HepG2 (cell line): ENCODE measurements at regions not wholly inside any gene's neighbourhood (a gene's known extent, or its start where the extent isn't known, plus 50 kb on each side); places are given as distances from the start of the nearest gene placed in this dataset.
"Not testable (repeated sequence)": the region's sequence is repeated elsewhere in the genome, so short reads cannot be mapped to it uniquely, and the experiment has no call there.

Experiments
- ATAC-seq: fragments of 200-7000 bp; cut with Tn5 transposase; 3 replicates; pipeline ENCODE4 v1.9.1; 2020; ENCODE audit warnings: mild to moderate bottlenecking, moderate library complexity
- BruUV-seq: library from RNA; stranded (reverse); fragments of 400-500 nt; replicated peaks from 2 replicates; lab custom pipeline; 2021; lab: Mats Ljungman, UMichigan
- CTCF ChIA-PET: fragments of 300-600 bp; formaldehyde crosslinking; extraction: SDS; loops from one replicate; lab custom pipeline; 2021; ENCODE audit warnings: low total read pairs, inconsistent platforms, low intra/inter-chr PET ratio; lab: Yijun Ruan, JAX
- POLR2A ChIA-PET: fragments of 350-600 bp; sonication (Branson Sonifier 250); formaldehyde crosslinking; loops from one replicate; lab custom pipeline; 2020; ENCODE audit warnings: antibody characterized with exemption, inconsistent platforms; lab: Yijun Ruan, JAX
- DNase-seq: peaks from one replicate; pipeline ENCODE4 v3.0.0-alpha.2; 2015; ENCODE audit warnings: low spot score
- FAIRE-seq: peaks from 3 replicates; lab custom pipeline; 2011; peaks lifted over from hg19 to GRCh38; lab: Jason Lieb, UNC
- H2AFZ ChIP-seq: one replicate; pipeline ENCODE4 v1.6.1; 2011; ENCODE audit warnings: low read length, inconsistent platforms
- H3K27ac ChIP-seq: fragments of 300-600 bp; 3 replicates; pipeline ENCODE4 v1.8.0; 2011; ENCODE audit warnings: mixed run types, mild to moderate bottlenecking, mixed read lengths, low read length, inconsistent platforms; ENCODE audit not compliant: insufficient read depth; ENCODE audit errors: extremely low read length
- H3K27me3 ChIP-seq, 2 experiments: fragments of 200-600 bp in 1 of 2; 2 replicates in 1 of 2; 3 replicates in 1 of 2; pipeline versions ENCODE4 v1.6.0 to v1.8.0; 2011; ENCODE audit warnings: low read length in 2 of 2, mild to moderate bottlenecking in 2 of 2, moderate library complexity in 2 of 2, inconsistent platforms in 1 of 2; ENCODE audit not compliant: insufficient read depth in 2 of 2, control insufficient read depth in 1 of 2
- H3K36me3 ChIP-seq, 2 experiments: fragments of 200-600 bp in 1 of 2; replicated peaks in 1 of 2; 2 replicates in 1 of 2; 3 replicates in 1 of 2; pipeline versions ENCODE4 v1.5.1 to v1.8.0; 2011; ENCODE audit warnings: low read length in 2 of 2, inconsistent platforms in 1 of 2; ENCODE audit not compliant: insufficient read depth in 2 of 2, control insufficient read depth in 1 of 2
- H3K4me1 ChIP-seq: 2 replicates; pipeline ENCODE4 v1.5.1; 2012; ENCODE audit warnings: low read length, inconsistent platforms; ENCODE audit not compliant: insufficient read depth
- H3K4me2 ChIP-seq: 2 replicates; pipeline ENCODE4 v1.6.0; 2011; ENCODE audit warnings: low read depth, low read length, inconsistent platforms
- H3K4me3 ChIP-seq, 3 experiments: fragments of 200-600 bp in 1 of 3; sonication (generic), shearing (Covaris generic) in 1 of 3; replicated peaks in 1 of 3; 2 replicates each; pipeline ENCODE4 v1.5.1; 2011 to 2016; ENCODE audit warnings: low read length in 3 of 3, inconsistent platforms in 2 of 3, low read depth in 2 of 3, mild to moderate bottlenecking in 2 of 3, control low read depth in 1 of 3, mixed read lengths in 1 of 3; ENCODE audit not compliant: insufficient read depth in 1 of 3
- H3K79me2 ChIP-seq: one replicate; pipeline ENCODE4 v1.6.1; 2011; ENCODE audit warnings: low read length, inconsistent platforms; ENCODE audit not compliant: insufficient read depth
- H3K9ac ChIP-seq: 2 replicates; pipeline ENCODE4 v1.6.0; 2011; ENCODE audit warnings: mild to moderate bottlenecking, low read depth, low read length, inconsistent platforms; ENCODE audit not compliant: insufficient read depth
- H3K9me3 ChIP-seq: 2 replicates; pipeline ENCODE4 v1.5.1; 2012; ENCODE audit warnings: mild to moderate bottlenecking, low read length
- H4K20me1 ChIP-seq: 2 replicates; pipeline ENCODE4 v1.6.0; 2011; ENCODE audit warnings: inconsistent platforms, mild to moderate bottlenecking, low read length, moderate library complexity; ENCODE audit not compliant: insufficient read depth
- ARHGAP35 ChIP-seq: sonication (generic); formaldehyde crosslinking; IDR thresholded peaks from 2 replicates; pipeline ENCODE4 v1.9.0; 2022; ENCODE audit warnings: mild to moderate bottlenecking, inconsistent platforms, moderate library complexity, missing genetic modification reagents, borderline replicate concordance
- ATF4 ChIP-seq, 2 experiments: fragments of 450-650 bp in 1 of 2; sonication (generic) in 1 of 2; formaldehyde crosslinking; IDR thresholded peaks; 2 replicates each; pipeline versions ENCODE4 v1.5.0 to v1.8.0; 2020 to 2022; ENCODE audit warnings: mild to moderate bottlenecking in 1 of 2, missing genetic modification reagents in 1 of 2
- KDM2A ChIP-seq: sonication (generic); formaldehyde crosslinking; IDR thresholded peaks from 2 replicates; pipeline ENCODE4 v1.4.0; 2020; ENCODE audit warnings: low read depth, missing genetic modification reagents, borderline replicate concordance
- ONECUT2 ChIP-seq: sonication (generic); formaldehyde crosslinking; IDR thresholded peaks from 2 replicates; pipeline ENCODE4 v1.4.0; 2020; ENCODE audit warnings: missing genetic modification reagents
- PAXIP1 ChIP-seq: sonication (generic); formaldehyde crosslinking; conservative IDR thresholded peaks from 2 replicates; pipeline ENCODE4 v1.4.0; 2020; ENCODE audit warnings: mild to moderate bottlenecking, missing genetic modification reagents, moderate library complexity
- RARA ChIP-seq: IDR thresholded peaks from 2 replicates; pipeline ENCODE4 v1.6.1; 2016; ENCODE audit warnings: missing genetic modification reagents, missing compliant biosample characterization
- RFX3 ChIP-seq: IDR thresholded peaks from 2 replicates; pipeline ENCODE4 v1.6.1; 2016; ENCODE audit warnings: missing biosample characterization, missing genetic modification reagents
- SALL1 ChIP-seq: sonication (generic); formaldehyde crosslinking; IDR thresholded peaks from 2 replicates; pipeline ENCODE4 v1.8.0; 2022; ENCODE audit warnings: mild to moderate bottlenecking, missing genetic modification reagents
- ZFYVE20 ChIP-seq: sonication (generic); formaldehyde crosslinking; IDR thresholded peaks from 2 replicates; pipeline ENCODE4 v1.8.0; 2023; ENCODE audit warnings: low read depth, mild to moderate bottlenecking, moderate library complexity, missing genetic modification reagents, borderline replicate concordance
- ZNF326 ChIP-seq: sonication (generic); formaldehyde crosslinking; IDR thresholded peaks from 2 replicates; pipeline ENCODE4 v1.4.0; 2020; ENCODE audit warnings: missing genetic modification reagents, borderline replicate concordance
- ZNF883 ChIP-seq: sonication (generic); formaldehyde crosslinking; IDR thresholded peaks from 2 replicates; pipeline ENCODE4 v1.5.1; 2020; ENCODE audit warnings: mild to moderate bottlenecking, missing genetic modification reagents; ENCODE audit errors: not compliant biosample characterization
- ZSCAN22 ChIP-seq: sonication (generic); formaldehyde crosslinking; IDR thresholded peaks from 2 replicates; pipeline ENCODE4 v1.4.0; 2020; ENCODE audit warnings: mild to moderate bottlenecking, missing genetic modification reagents
- WGBS: methylation state at CpG from one replicate; pipeline ENCODE4 v1.1.6; 2017; ENCODE audit warnings: low lambda C conversion rate; 5-methylcytosine and 5-hydroxymethylcytosine counted together
- in situ Hi-C: cut with HindIII; loops from 2 replicates; pipeline ENCODE4 v1.10.0; 2017; ENCODE audit warnings: low pct_unique_long_range_greater_than_20kb; ENCODE audit not compliant: extremely low pct_ligation_motif_present
- intact Hi-C: fragments of 100-400 bp; cut with micrococcal nuclease; formaldehyde crosslinking; loops from one replicate; pipeline ENCODE4 v1.10.0; 2022; ENCODE audit not compliant: unreplicated experiment

DNA sequence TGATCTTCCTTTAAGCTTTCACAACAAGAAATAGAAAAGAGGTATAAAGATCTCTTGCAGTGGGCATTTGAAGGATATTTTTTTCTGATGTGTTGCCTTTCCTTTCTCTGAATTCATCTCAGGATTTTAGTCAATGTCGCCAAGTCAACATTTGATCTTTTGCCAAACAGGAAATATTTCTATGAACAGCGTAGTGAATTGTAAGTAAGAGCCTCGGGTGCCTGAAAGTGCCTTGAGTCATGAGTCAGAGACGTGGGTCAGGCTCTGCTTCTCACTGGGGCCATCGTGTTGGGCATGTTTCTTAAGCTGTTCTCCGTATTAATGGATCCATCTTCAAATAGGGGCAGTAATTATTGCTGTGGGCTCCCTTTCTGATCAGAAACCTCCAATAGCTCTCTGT lies 471.4 kb upstream of the AMELY start (continued):
- TF ChIP-seq PAXIP1 (CRISPR knock-in tag): no peak
- TF ChIP-seq ZSCAN22 (CRISPR knock-in tag): no peak
- TF ChIP-seq RFX3 (CRISPR knock-in tag): no peak

DNA sequence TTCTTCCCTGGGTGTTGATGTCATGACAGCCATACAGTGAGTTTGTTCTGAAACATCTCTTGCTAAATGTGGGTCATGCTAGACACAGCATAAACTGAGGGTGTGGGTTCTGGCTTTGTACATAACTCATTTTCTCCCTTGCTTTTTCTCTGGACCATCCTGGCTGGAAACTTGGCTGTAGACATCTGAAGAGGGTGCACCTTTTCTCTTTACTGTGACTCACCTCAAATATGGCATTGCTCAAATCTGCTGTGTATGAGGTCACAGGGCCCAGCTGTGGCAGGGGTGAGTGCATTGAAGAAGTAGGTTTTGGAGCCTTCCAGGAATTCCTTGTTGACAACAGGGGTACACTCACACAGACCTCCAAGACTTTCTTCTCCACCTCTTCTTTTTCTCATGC lies 465.5 kb upstream of the AMELY start:
- no peaks in the 10 kb centered on the region for H3K4me1 ChIP-seq
- no peak overlapping the region for H2AFZ ChIP-seq
- H3K27ac ChIP-seq: no peak overlapping the region
- DNase-seq (no peak), ATAC-seq (no peak), FAIRE-seq (no peak)
- H3K4me2 ChIP-seq: no peak overlapping the region
- H3K36me3 ChIP-seq: no peaks in the 10 kb centered on the region; a peak in 1 of 5 replicates
- no peak overlapping the region for H3K4me3 ChIP-seq
- H3K27me3 ChIP-seq: no peaks in the 10 kb centered on the region
- POLR2A ChIA-PET: no interaction called here
- H4K20me1 ChIP-seq: no peaks in the 10 kb centered on the region
- no TSS peak for BruUV-seq
- TF ChIP-seq ARHGAP35 (CRISPR knock-in tag) (no peak), SALL1 (CRISPR knock-in tag) (no peak), KDM2A (CRISPR knock-in tag) (no peak), ZFYVE20 (CRISPR knock-in tag) (no peak), ATF4 (CRISPR knock-in tag; IDR thresholded peaks at IDR 0.05) (no peak), ZNF883 (no peak), RARA (no peak), ZNF326 (CRISPR knock-in tag) (no peak), ONECUT2 (CRISPR knock-in tag) (no peak)
- no peak overlapping the region for H3K9ac ChIP-seq
- CTCF ChIA-PET: no interaction called here
- H3K79me2 ChIP-seq: no peaks in the 10 kb centered on the region
- in situ Hi-C loops (no loop called here), intact Hi-C loops (no loop called here)
- no peaks in the 10 kb centered on the region for H3K9me3 ChIP-seq

GRCh38 chrY:7374485-7374884 lies 462.9 kb upstream of the AMELY start:
- in situ Hi-C loops, FAIRE-seq, H3K27me3 ChIP-seq, H3K4me2 ChIP-seq, H4K20me1 ChIP-seq, H3K9me3 ChIP-seq, intact Hi-C loops, H3K4me3 ChIP-seq, H2AFZ ChIP-seq, H3K9ac ChIP-seq, H3K79me2 ChIP-seq, H3K4me1 ChIP-seq, ATAC-seq, H3K36me3 ChIP-seq, POLR2A ChIA-PET, DNase-seq, H3K27ac ChIP-seq, CTCF ChIA-PET, BruUV-seq: not testable (repeated sequence)
- 92% methylated on average over 4 of the region's 4 CpGs for WGBS
